A673 (cell line): ENCODE measurements at regions not wholly inside any gene's neighbourhood (a gene's known extent, or its start where the extent isn't known, plus 50 kb on each side); places are given as distances from the start of the nearest gene placed in this dataset.

Source experiments
- BruUV-seq: library from RNA; stranded (reverse); fragments of 400-500 nt; replicated peaks from 2 replicates; lab custom pipeline; 2021; lab: Mats Ljungman, UMichigan
- CTCF ChIA-PET: fragments of 300-600 bp; sonication (Branson Sonifier 250); formaldehyde crosslinking; loops from one replicate; lab custom pipeline; 2022; ENCODE audit warnings: antibody characterized with exemption; lab: Charles Lee
- POLR2A ChIA-PET: fragments of 300-600 bp; sonication (Branson Sonifier 250); formaldehyde crosslinking; loops from one replicate; lab custom pipeline; 2022; ENCODE audit warnings: antibody characterized with exemption; ENCODE audit not compliant: low non-redundant PET; lab: Charles Lee
- DNase-seq: peaks from one replicate; pipeline ENCODE4 v3.0.0-alpha.2; 2015; ENCODE audit warnings: low spot score
- H3K27ac ChIP-seq: fragments of 200-600 bp; sonication (generic); 2 replicates; pipeline ENCODE4 v1.5.1; 2016; ENCODE audit warnings: mixed run types, low read depth, mild to moderate bottlenecking, mixed read lengths, antibody characterized with exemption, low read length; ENCODE audit not compliant: poor library complexity, severe bottlenecking
- H3K27me3 ChIP-seq: fragments of 200-600 bp; sonication (generic); replicated peaks from 2 replicates; pipeline ENCODE4 v1.6.1; 2017; ENCODE audit warnings: mixed run types, low read depth, mild to moderate bottlenecking, mixed read lengths, antibody characterized with exemption, low read length; ENCODE audit not compliant: insufficient read depth, poor library complexity
- H3K36me3 ChIP-seq: fragments of 200-600 bp; sonication (generic); 2 replicates; pipeline ENCODE4 v1.6.1; 2016; ENCODE audit warnings: mixed run types, mild to moderate bottlenecking, mixed read lengths, antibody characterized with exemption, low read length; ENCODE audit not compliant: insufficient read depth, poor library complexity, severe bottlenecking
- H3K4me1 ChIP-seq: fragments of 200-600 bp; sonication (generic); 2 replicates; pipeline ENCODE4 v1.6.1; 2017; ENCODE audit warnings: mixed run types, mild to moderate bottlenecking, mixed read lengths, antibody characterized with exemption, low read length; ENCODE audit not compliant: insufficient read depth, poor library complexity, severe bottlenecking
- H3K4me3 ChIP-seq: fragments of 200-600 bp; sonication (generic); 2 replicates; pipeline ENCODE4 v1.5.1; 2016; ENCODE audit warnings: low read depth, mixed run types, mild to moderate bottlenecking, mixed read lengths, low read length; ENCODE audit not compliant: poor library complexity, severe bottlenecking
- H3K9me3 ChIP-seq: fragments of 200-600 bp; sonication (generic); 2 replicates; pipeline ENCODE4 v1.6.1; 2016; ENCODE audit warnings: mixed run types, low read depth, mild to moderate bottlenecking, mixed read lengths, antibody characterized with exemption, low read length; ENCODE audit not compliant: poor library complexity, severe bottlenecking
- EZH2 ChIP-seq: fragments of 200-600 bp; sonication (generic); IDR thresholded peaks from 2 replicates; pipeline ENCODE4 v1.6.1; 2017; ENCODE audit warnings: borderline replicate concordance, low read depth, mild to moderate bottlenecking, mixed read lengths, antibody characterized with exemption, low read length; ENCODE audit not compliant: poor library complexity, severe bottlenecking
- intact Hi-C: fragments of 100-400 bp; cut with micrococcal nuclease; formaldehyde crosslinking; loops from one replicate; pipeline ENCODE4 v1.10.0; 2022; ENCODE audit not compliant: unreplicated experiment
- TF ChIP-seq, protein P1 (sequence below): fragments of 300-800, 200-600 bp; sonication (generic); conservative IDR thresholded peaks from 2 replicates; pipeline ENCODE4 v1.5.1; 2017; ENCODE audit warnings: low read depth, mild to moderate bottlenecking, antibody characterized with exemption, low read length, moderate library complexity, mixed read lengths

DNA sequence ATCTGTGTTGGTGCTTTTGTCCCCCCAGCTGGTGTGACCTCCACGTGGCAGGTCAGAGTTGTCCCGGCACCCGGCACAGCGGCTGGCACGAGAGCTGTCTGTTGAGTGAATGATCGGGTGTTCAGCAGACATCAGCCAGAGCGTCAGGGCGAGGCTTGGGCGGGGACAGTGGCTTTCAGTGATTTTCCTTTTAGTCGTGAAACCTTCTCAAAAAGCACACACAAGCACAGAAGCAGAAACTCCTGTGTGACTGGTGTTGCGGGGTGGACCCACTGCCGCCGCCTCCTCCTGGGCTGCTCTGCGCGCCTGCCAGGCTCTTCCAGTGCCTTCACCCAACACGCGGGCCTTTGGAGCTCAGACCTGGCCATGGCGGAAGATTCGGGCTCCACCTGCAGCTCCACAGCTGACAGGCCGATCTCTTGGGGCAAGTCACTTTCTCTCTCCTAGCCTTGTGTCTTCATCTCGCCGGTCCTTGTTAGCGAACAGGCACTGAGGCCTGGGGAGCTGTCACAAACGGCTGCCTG, 51.4 kb upstream of the HGFAC start:
- CTCF ChIA-PET: no interaction called here
- intact Hi-C loops: no loop called here
- H3K36me3 ChIP-seq: no peaks in the 10 kb centered on the region
- POLR2A ChIA-PET: no interaction called here
- H3K4me3 ChIP-seq: no peak overlapping the region
- no peaks in the 10 kb centered on the region for H3K27me3 ChIP-seq
- peaks cover 13% of the 10 kb centered on the region for H3K4me1 ChIP-seq
- no TSS peak for BruUV-seq
- no peak overlapping the region for H3K27ac ChIP-seq
- TF ChIP-seq, protein P1, sequence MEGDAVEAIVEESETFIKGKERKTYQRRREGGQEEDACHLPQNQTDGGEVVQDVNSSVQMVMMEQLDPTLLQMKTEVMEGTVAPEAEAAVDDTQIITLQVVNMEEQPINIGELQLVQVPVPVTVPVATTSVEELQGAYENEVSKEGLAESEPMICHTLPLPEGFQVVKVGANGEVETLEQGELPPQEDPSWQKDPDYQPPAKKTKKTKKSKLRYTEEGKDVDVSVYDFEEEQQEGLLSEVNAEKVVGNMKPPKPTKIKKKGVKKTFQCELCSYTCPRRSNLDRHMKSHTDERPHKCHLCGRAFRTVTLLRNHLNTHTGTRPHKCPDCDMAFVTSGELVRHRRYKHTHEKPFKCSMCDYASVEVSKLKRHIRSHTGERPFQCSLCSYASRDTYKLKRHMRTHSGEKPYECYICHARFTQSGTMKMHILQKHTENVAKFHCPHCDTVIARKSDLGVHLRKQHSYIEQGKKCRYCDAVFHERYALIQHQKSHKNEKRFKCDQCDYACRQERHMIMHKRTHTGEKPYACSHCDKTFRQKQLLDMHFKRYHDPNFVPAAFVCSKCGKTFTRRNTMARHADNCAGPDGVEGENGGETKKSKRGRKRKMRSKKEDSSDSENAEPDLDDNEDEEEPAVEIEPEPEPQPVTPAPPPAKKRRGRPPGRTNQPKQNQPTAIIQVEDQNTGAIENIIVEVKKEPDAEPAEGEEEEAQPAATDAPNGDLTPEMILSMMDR: no peak
- no peak for TF ChIP-seq EZH2
- no peak for DNase-seq
- no peaks in the 10 kb centered on the region for H3K9me3 ChIP-seq

DNA sequence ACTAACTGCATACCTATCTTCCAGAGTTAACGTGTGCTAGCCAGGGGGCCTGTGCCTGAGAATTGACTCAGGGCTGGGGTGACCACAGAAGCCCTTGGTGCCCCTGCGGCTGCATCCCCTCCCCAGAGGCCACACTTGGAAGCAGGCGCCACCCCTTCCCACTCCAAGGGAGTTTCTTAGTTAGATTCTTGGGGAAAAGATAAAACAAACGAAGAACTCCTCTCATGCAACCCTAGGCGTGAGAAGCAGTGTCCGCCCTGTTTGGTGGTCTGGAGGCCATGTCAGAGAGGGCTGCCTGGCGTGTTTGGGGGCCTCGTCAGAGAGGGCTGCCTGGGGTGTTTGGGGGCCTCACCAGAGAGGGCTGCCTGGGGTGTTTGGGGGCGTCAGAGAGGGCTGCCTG, 50.3 kb upstream of the HGFAC start:
- POLR2A ChIA-PET: no interaction called here
- H3K4me1 ChIP-seq: peaks cover 13% of the 10 kb centered on the region

More for the DNA sequence above, 50.3 kb upstream of the HGFAC start:
- Histone ChIP-seq H3K9me3 (no peaks in the 10 kb centered on the region), H3K27ac (no peak overlapping the region), H3K27me3 (no peaks in the 10 kb centered on the region), H3K36me3 (no peaks in the 10 kb centered on the region), H3K4me3 (no peak overlapping the region)
- TF ChIP-seq, protein P1: no peak
- no peak for TF ChIP-seq EZH2
- intact Hi-C loops: no loop called here
- CTCF ChIA-PET: no interaction called here
- no peak for DNase-seq
- BruUV-seq: no TSS peak
